Lung (tissue), 11 donors: ENCODE measurements at regions not wholly inside any gene's neighbourhood (a gene's known extent, or its start where the extent isn't known, plus 50 kb on each side); places are given as distances from the start of the nearest gene placed in this dataset.

Source experiments
- ATAC-seq: fragments of 200-7000 bp; cut with Tn5 transposase; one replicate; pipeline ENCODE4 v1.9.1; 2020; ENCODE audit warnings: moderate number of reproducible peaks; ENCODE audit not compliant: insufficient read depth, low FRiP score
- DNase-seq, 3 donors: peaks; one replicate each; pipeline ENCODE4 v3.0.0-alpha.2; 2013 to 2017
- H3K27ac ChIP-seq, 2 donors: one replicate each; pipeline ENCODE4 v1.5.1; 2013; ENCODE audit warnings: mild to moderate bottlenecking in 2 of 2, moderate library complexity in 2 of 2, control low read depth in 1 of 2, inconsistent platforms in 1 of 2, low read depth in 1 of 2, low read length in 1 of 2
- H3K27me3 ChIP-seq, 3 donors: one replicate each; pipeline ENCODE4 v1.5.1; 2013; ENCODE audit warnings: low read length in 2 of 3; ENCODE audit not compliant: control insufficient read depth in 3 of 3, insufficient read depth in 3 of 3
- H3K36me3 ChIP-seq, 4 donors: one replicate each; pipeline ENCODE4 v1.5.1; 2013; ENCODE audit warnings: low read length in 4 of 4, mild to moderate bottlenecking in 1 of 4, moderate library complexity in 1 of 4; ENCODE audit not compliant: control insufficient read depth in 4 of 4, insufficient read depth in 4 of 4
- H3K4me1 ChIP-seq, 5 donors: one replicate each; pipeline ENCODE4 v1.5.1; 2013; ENCODE audit warnings: low read length in 5 of 5, mild to moderate bottlenecking in 2 of 5, moderate library complexity in 1 of 5; ENCODE audit not compliant: control insufficient read depth in 5 of 5, insufficient read depth in 5 of 5
- H3K4me3 ChIP-seq: one replicate; pipeline ENCODE4 v1.5.1; 2013; ENCODE audit warnings: mild to moderate bottlenecking, control low read depth, moderate library complexity
- H3K9ac ChIP-seq, 2 donors: one replicate each; pipeline ENCODE4 v1.5.1; 2013; ENCODE audit warnings: low read length in 2 of 2, control low read depth in 1 of 2; ENCODE audit not compliant: insufficient read depth in 1 of 2
- H3K9me3 ChIP-seq, 4 donors: one replicate each; pipeline ENCODE4 v1.5.1; 2013; ENCODE audit warnings: low read length in 3 of 4, mild to moderate bottlenecking in 1 of 4, moderate library complexity in 1 of 4; ENCODE audit not compliant: control insufficient read depth in 4 of 4, insufficient read depth in 3 of 4
- CTCF ChIP-seq: IDR thresholded peaks from 2 replicates; pipeline ENCODE4 v1.5.1; 2012; ENCODE audit warnings: mild to moderate bottlenecking; ENCODE audit errors: control extremely low read depth, extremely low read depth
- WGBS, 2 donors: extraction: QIAGEN DNeasy Blood & Tissue Kit; methylation state at CpG; one replicate each; pipeline ENCODE4 v1.1.7; 2013; 5-methylcytosine and 5-hydroxymethylcytosine counted together
- donor health status: control.
- donor health status: control.
- donor health status: Bipolar disorder and iron deficiency.
- donor health status: healthy.
- donor health status: DM: yes; HTN: yes; CAD: no.

- DNase-seq (no peak), ATAC-seq (no peak)
- peaks cover 0 to 28% (median 0%) of the 10 kb centered on the region in 3 donors for H3K27me3 ChIP-seq
- no peaks in the 10 kb centered on the region for H3K4me1 ChIP-seq
- H3K9ac ChIP-seq: no peak overlapping the region
- no peak for TF ChIP-seq CTCF
- 85 to 88% methylated on average over 5 of the region's 5 CpGs for WGBS, 2 donors
- H3K9me3 ChIP-seq: peaks cover 0 to 2% (median 0%) of the 10 kb centered on the region in 4 donors
- H3K4me3 ChIP-seq: no peak overlapping the region
- no peaks in the 10 kb centered on the region for H3K36me3 ChIP-seq
- H3K27ac ChIP-seq: no peak overlapping the region
Observed at GRCh38 chr6:168737481-168737880, 296.5 kb downstream of the SMOC2 start.

GRCh38 chr6:168737014-168737413, 296.0 kb downstream of the SMOC2 start:
- no peak for TF ChIP-seq CTCF
- no peak overlapping the region for H3K27ac ChIP-seq
- H3K9me3 ChIP-seq: peaks cover 0 to 2% (median 0%) of the 10 kb centered on the region in 4 donors
- H3K9ac ChIP-seq: no peak overlapping the region
- no peak for DNase-seq
- ATAC-seq: no peak
- H3K4me1 ChIP-seq: no peaks in the 10 kb centered on the region
- no peak overlapping the region for H3K4me3 ChIP-seq
- H3K36me3 ChIP-seq: no peaks in the 10 kb centered on the region
- peaks cover 0 to 29% (median 0%) of the 10 kb centered on the region in 3 donors for H3K27me3 ChIP-seq
- WGBS, 2 donors: 83 to 86% methylated on average over 3 of the region's 3 CpGs

- no peak for ATAC-seq
- Histone ChIP-seq H3K9me3 (peaks cover 0 to 2% (median 0%) of the 10 kb centered on the region in 4 donors), H3K27me3 (peaks cover 0 to 35% (median 0%) of the 10 kb centered on the region in 3 donors), H3K36me3 (no peaks in the 10 kb centered on the region), H3K4me3 (no peak overlapping the region), H3K4me1 (no peaks in the 10 kb centered on the region), H3K27ac (no peak overlapping the region), H3K9ac (no peak overlapping the region)
- no peak for TF ChIP-seq CTCF
- no peak for DNase-seq
Observed at GRCh38 chr6:168736039-168736438, 295.1 kb downstream of the SMOC2 start.

GRCh38 chr6:168735268-168735949, 294.4 kb downstream of the SMOC2 start:
- H3K36me3 ChIP-seq: no peaks in the 10 kb centered on the region
- peak; percentile 79 for ATAC-seq
- H3K4me3 ChIP-seq: no peak overlapping the region
- H3K4me1 ChIP-seq: no peaks in the 10 kb centered on the region
- peak; percentile 32 to 65 (median 46) for DNase-seq
- TF ChIP-seq CTCF: no peak
- peaks cover 0 to 2% (median 0%) of the 10 kb centered on the region in 4 donors for H3K9me3 ChIP-seq
- H3K27ac ChIP-seq: no peak overlapping the region
- 59 to 69% methylated on average over 6 of the region's 6 CpGs for WGBS, 2 donors
- no peak overlapping the region for H3K9ac ChIP-seq
- H3K27me3 ChIP-seq: peaks cover 0 to 37% (median 4%) of the 10 kb centered on the region in 3 donors
